Bone marrow (tissue), 2 donors: ENCODE measurements at regions not wholly inside any gene's neighbourhood (a gene's known extent, or its start where the extent isn't known, plus 50 kb on each side); places are given as distances from the start of the nearest gene placed in this dataset.
"Not testable (repeated sequence)": the region's sequence is repeated elsewhere in the genome, so short reads cannot be mapped to it uniquely, and the experiment has no call there.

Source experiments
- DNase-seq, 2 donors: peaks; one replicate each; lab custom pipeline; 2025; lab: John Stamatoyannopoulos, UW

DNA sequence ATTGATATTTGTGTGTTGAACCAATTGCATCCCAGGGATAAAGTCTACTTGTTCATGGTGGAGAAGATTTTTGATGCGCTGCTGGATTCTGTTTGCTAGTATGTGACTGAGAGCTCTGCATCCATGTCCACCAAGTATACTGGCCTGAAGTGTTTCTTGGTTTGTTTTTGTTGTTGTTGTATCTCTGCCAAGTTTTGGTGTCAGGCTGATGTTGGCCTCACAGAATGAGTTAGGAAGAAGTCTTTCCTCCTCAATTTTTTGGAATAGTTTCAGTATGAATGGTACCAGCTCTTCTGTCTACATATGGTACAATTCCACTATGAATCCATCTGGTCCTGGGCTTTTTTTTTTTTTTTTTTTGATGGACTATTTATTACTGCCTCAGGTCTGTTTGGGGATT, 50.9 kb upstream of the OSTN start:
- DNase-seq, result no peak

DNA sequence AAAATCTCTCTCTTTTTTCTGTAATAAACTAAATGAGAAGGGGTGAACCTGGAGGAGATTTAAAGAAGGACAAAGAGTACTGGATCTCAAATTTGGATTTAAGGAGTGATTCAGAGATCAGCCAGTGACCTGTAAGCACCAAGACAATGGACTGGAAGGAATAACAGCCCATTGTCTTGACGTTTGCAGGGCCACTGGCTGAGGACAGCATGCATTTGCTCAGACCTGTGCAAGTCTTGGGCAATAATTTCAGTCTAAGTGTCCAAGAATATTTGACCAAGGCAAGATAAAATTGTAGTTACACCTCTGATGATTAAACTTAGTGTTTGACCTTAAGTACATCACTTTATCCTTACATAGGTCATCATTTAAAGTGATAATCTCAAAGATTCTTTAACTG, 55.8 kb upstream of the OSTN start:
- DNase-seq, result no peak

DNA sequence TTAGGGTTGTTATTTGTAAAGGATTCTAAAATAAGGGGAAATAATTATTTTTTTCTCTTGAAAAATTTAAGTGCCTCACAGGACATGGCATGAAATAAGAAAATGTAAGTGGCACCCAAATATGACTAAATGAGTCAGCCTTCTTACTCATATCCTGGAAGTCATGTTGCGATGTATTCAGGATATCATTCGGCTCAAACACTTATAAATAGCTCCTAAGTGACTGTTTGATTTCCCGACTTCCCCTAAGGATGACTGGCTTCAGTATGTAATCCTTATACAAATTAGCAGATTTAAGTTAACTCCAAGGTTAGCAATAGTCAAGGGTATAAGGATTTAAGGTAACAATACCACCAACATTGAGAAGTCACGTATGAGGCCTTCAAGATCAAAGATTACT, 57.3 kb upstream of the OSTN start:
- DNase-seq, result peak in 1 of 2 donors; percentile 30

DNA sequence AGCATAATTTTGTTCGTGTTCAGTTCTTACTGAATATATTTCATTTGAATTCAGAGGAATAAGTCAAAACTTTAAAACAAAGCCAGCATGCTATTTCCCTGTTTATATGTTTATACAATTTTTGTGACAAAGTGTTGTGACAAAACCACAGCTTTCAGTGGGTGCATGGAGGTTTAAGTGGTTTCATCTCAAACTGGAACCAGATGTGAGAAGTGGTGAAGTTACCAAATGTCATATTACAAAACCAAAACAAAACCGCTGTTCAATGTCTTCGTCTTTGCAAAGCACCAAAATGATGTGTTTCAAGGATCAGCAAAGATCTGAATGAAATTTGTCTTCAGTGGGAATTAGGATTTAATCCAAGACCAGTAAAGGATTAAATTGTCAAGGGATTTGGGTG, 59.3 kb upstream of the OSTN start:
- DNase-seq, result no peak

DNA sequence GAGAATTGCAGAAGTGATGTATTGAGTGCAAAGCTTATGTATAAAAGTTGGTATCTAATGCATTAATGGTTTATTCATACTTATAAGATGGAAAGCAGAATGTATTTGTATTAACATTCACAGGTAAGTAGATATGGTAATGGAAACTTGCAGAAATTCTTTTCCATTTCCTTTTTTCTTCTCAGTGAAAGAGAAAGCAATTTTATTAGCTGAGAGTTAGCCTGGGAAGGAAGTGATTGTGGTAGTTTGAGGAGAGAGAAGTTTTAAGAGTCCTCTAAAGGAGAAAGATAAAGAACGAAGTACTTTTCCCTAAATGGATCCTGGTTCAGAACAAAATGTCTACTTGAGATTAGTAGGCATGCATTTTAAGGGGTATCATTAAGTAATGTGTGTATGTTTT, 60.1 kb upstream of the OSTN start:
- no peak for DNase-seq

DNA sequence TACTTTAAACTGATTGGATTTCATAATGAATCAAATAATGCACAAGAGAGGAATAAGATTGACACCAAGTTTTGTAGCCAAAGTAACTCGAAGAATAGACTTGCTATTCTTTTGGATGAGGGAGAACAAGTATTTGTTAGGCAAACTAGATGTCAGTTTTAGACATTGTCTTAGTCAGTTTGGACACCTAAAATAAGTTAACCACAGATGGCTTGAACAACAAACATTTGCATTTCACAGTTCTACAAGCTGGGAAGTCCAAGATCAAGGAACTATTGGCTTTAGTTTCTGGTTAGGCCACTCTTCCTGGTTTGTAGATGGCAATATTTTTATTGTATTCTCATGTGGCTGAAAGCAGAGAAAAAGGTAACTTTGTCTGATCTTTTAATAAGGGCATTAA, 61.3 kb upstream of the OSTN start:
- no peak for DNase-seq

DNA sequence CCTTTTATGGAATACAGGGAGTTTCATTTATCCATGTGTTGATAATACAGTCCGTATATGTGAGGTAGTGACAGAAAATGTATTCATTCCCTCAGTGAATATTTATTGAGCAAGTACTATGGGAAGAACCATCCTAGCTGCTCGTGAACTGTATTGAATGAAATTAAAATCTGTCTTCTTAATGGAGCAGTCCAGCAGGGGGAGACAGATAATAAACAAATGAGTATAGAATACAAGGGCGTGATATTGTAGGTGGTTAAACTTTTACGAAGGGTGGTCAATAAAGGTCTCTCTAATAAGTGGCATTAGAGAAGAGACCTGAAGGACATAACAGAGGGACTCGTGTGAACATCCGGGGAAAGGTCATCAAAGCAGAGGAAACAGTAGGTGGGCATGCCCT, 62.7 kb upstream of the OSTN start:
- DNase-seq, result no peak

DNA sequence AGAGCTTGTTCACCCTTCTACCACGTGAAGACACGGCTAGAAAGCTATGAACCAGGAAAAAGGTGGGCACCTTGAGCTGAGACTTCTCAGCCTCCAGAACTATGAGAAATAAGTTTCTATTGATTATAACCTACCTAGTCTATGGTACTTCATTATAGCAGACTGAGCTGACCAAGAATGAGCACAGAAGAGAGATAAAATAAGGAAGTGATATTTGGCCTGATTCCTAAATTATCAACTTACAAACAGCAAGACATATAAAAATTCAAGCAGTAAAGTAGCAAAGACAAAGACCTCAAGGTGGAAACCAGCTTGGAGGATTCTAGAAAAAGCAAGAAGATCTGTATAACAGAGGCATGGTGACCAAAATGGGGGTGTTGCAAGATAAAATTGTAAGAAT, 63.9 kb upstream of the OSTN start:
- no peak for DNase-seq

DNA sequence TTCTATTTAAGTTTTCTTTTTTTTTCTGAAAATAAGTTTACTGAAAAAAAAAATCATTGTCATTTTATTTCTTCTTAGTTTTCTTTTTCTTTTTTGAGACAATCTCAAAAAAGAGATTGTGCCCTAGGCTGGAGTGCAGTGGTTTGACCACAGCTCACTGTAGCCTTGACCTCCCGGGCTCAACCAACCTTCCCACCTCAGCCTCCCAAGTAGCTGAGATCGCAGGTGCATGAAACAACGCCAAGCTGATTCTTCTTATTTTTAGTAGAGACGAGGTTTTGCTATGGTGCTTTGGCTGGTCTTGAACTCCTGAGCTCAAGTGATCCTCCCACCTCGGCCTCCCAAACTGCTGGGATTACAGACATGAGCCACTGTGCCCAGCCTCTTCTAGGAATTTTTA, 65.7 kb upstream of the OSTN start:
- no peak for DNase-seq

DNA sequence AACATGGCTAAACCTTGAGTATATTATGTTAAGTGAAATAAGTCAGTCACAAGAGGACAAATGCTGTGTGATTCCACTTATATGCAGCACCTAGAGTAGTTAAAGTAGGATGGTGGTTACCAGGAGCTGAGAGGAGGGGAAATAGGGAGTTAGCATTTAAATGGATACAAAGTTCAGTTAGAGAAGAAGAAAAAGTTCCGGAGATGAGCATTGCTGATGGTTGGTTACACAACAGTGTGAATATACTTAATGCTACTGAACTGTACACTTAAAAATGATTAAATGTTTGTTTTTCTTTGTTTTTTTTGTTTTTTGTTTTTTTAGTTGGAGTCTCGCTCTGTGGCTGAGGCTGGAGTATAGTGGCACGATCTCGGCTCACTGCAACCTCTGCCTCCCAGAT, 67.7 kb upstream of the OSTN start:
- no peak for DNase-seq

DNA sequence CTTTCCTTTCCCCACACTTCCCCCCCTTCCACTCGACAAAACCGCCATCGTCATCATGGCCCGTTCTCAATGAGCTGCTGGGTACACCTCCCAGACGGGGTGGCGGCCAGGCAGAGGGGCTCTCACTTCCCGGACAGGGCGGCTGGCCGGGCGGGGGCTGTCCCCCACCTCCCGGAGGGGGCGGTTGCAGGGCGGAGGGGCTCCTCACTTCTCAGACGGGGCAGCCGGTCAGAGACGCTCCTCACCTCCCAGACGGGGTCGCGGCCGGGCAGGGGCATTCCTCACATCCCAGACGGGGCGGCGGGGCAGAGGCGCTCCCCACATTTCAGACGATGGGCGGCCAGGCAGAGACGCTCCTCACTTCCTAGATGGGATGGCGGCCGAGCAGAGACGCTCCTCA, 74.2 kb upstream of the OSTN start:
- not testable (repeated sequence) for DNase-seq

DNA sequence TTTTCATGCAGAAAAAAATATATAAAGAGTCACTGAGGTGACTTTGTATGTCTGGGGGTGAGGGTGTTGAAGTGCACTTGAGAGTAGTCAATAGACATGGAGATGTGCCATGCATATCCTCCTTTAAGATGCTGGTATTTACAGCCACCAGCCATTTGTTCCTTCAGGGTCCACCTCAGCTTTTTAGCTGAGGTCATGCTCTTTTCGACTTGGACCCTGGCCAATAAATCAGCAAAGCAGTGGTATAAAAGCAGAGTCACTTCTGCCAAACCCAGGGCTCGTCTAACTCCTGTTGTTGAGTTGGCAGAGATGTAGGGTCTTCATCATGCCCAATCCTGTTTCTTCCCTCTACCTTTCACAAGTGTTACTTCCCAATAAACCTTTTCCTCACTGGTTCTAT, 75.1 kb upstream of the OSTN start:
- no peak for DNase-seq

DNA sequence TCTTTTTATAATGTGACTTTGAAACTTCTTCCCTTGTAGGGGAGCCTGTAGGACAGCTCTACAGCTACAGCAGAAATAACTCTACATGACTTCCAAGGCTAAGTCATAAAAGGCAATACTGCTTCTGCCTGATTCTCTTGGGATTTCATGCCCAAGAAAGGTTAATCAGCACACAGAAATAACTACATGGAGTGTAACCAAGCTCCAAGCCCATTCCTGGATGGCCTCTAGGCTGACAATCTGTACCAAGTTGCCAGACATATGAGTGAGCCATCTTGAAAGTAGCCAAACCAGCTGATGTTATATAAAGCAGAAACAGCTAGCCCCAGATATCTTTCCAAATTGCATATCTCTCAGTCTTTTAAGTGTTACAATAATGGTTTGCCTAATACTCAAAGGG, 75.8 kb upstream of the OSTN start:
- no peak for DNase-seq

DNA sequence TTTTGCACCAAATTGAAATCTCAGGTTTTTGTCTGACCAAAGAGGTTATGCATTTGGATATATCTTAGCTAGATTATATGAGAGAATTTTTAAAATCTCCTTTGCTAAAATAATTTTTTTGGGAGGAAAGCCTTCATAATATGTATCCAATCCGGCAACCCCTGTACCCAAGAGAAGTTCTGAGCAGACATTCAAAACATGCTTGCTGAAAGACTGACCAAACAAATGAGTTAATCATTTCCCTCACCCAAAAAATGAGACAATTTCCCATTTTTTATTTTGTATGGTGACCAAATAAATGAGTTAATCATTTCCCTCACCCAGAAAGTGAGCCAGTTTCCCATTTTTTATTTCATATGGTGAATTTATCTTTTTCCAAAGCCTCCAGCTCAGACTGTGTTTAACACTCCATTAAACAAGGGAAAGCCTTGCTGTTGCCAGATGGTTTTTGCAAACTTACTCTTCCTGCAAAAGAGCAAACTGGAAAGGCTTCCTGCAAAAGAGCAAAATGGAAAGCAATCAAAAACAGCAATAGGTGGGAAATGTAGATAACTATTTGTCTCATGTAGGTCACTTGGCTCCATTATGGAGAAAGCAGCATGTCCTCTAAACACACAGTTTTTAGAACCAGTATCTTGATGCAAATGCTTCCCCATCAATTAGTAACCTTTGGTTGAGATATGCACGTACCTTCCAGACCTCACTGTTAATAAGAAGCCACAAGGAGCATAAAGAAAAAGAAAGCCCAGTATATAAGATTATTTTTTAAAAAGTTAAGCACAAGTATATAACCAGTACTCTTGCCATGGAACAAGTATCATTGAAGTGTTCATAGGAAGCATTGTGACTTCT, 78.4 kb upstream of the OSTN start:
- no peak for DNase-seq

DNA sequence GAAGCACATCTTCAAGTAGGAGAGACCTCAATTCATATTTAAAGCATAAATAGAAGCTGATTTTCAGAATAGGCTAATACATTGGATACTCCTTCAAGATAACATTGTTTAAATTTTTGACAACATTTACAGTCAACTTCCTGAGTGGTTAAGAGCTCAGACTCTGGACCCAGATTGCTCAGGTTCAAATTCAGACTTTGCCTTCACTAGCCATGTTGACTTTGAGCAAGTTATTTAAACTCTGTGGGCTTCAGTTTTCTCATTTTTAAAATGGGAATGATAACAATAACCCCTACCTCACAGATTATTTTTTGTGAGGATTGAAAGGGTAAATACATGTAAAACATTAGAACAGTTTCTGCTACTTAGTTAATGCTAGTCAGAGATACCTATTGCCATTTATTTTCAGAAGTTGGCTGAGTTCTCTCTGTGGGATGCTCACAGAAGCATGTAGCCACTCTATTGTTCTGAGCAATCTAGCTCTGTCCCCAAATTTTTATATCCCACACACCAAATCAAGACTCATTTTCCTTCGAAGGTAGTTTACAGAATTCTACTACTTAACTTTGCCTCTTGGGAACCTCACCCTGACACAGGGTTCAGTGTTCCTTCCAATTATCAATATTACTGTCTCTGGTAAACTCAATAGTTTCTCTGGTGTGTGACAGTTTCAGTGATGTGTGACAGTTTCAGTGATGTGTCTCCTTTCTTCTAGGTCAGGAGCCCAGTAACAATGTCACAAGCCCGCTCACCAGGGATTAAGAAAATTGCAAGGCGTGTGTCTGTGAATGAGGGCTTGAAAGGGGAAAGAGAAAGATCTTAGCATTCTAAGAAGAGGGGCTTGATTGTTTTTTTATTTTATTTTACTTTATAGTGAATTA, 79.4 kb upstream of the OSTN start:
- no peak for DNase-seq

DNA sequence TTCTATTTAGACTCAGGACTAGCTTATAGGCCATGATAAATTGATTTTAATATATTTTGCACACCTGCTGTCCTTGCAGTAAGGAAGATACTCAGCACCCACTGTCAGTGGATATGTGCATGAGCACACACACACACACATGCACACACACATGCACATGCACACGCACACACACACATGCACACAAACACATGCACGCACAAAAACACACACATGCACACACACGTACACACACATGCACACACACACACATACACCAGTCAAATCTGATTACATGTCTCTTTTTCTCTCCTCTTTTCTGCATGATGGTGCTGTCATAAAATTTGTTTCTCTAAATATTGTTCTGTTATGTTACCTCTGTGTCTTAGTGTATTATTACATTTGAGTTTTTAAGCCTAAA, 87.3 kb upstream of the OSTN start:
- DNase-seq, result no peak

DNA sequence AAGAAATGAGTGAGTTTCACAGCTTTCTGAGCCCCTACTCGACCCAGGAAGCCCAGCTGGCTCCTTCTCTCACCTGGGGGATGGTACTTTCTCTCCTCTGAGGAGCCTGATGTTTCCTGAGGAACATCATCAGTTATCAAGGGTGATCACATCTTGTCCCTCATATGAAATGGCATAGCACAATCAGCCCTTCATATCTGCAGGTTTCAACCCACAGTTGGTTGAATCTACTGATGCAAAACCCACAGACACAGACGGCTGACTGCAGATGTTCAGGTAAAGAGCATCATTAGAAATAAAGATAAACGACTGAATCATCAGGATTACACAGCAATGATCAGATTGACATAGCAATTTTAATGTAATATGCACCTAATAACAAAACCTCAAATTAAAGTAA, 93.6 kb upstream of the OSTN start:
- no peak for DNase-seq

DNA sequence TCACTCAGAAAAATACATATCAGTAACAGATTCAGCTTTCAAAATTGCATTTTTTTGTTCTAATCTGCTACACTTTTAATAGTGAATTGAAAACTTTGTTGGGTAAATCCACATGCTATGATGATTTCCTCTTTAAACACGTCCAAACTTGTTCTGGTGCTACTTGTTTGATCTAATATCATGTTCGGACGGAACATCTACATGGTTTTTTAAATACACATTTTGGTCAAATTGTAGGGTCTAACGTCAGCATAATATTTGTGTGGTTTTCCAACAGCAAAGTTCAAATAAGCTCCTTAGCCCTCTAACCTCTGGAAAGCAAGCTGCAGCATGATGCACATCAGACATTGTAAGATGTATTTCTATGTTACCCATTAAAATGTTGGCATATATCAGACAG, 98.5 kb upstream of the OSTN start:
- DNase-seq, result no peak

DNA sequence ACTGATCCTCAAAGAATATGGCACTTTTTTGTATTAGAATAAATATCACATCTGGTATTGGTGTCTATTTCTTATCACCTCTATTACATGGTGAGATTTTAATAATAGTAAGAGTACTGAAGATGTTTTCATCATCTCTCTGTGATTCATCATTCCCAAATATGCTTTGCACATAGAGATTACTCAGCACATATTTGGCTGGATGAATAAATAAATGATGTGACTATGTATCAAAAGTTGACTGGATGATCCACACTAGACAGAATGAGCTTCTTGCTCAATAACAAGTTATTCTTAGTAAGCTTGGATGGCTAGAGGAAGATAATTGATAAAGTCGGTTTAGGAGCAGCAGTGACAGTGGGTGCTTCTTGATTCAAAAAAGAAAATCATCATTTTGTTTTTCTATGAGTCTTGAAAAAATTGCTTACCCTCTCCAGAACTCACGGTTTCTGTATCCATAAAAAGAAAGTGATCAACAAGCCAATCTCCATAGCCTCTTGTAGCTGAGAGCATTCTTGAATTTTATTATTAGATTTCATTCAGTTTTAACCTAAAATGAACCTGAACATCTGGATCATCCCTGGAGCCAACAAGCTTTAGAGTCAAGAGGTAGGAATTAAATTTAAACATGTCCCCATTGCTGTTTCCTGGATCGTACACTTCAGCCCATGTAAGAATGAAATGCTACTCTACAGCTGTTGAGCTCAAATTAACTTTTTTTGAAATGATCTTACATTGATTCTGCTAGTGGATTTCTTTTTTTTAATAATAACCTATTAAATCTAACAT, 104.8 kb upstream of the OSTN start:
- DNase-seq, result no peak

DNA sequence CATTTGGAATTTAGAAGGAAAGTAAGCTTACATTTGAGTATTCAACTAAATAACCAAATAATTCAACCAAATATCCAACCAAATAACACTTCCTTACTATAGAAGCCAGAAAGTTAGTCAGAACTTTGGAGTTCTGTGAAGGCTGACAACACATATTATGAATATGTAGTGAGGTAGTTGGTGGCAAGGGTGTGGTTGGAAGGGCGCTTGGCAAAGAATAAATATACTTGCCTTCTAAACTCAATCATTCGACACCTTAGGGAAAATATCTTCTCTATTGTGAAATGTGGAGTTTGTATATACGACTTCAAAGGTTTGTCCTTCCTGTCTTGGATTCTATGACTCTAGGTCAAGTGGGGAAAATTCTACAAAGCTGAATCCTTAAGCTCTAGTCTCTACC, 111.7 kb upstream of the OSTN start:
- no peak for DNase-seq

DNA sequence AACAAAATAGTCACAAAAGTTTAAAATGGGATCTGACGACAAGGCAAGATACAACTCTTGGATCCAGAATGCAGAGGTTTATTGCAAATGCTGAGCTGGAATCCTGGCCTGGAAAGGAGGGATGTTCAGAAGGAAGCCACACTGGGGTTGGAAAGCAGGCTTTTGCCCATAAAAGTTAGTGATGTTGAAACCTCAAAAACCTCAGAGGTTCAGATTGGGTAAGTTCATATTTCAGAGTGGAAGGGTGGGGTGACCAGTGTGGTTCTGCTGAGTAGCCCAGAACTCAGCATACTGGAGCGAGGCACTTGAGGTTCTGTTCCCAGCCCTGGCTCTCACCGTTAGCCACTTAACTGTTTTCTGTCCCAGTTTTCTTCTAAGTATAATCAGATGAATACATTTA, 114.0 kb upstream of the OSTN start:
- DNase-seq, result no peak

DNA sequence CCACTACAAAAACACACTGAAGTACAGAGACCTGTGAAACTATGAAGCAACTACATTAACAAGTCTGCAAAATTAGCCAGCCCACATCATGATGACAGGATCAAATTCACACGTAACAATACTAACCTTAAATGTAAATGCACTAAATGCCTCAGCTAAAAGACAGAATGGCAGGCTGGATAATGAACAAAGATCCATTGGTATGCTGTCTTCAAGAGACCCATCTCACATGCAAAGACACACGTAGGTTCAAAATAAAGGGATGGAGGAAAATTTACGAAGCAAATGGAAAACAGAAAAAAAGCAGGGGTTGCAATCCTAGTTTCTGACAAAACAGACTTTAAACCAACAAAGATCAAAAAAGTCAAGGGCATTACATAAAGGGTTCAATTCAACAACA, 120.1 kb upstream of the OSTN start:
- not testable (repeated sequence) for DNase-seq
